ENCODE measurements at regions not wholly inside any gene's neighbourhood (a gene's known extent, or its start where the extent isn't known, plus 50 kb on each side); places are given as distances from the start of the nearest gene placed in this dataset.

GRCh38 chr15:97144377-97144711, 813.8 kb downstream of the NR2F2 start:
- TF ChIP-seq CTCF (IDR thresholded peaks at IDR 0.05) (no peak), POLR2A (IDR thresholded peaks at IDR 0.05) (no peak)

Measured in ovary (tissue), 3 donors.